ENCODE measurements at regions not wholly inside any gene's neighbourhood (a gene's known extent, or its start where the extent isn't known, plus 50 kb on each side); places are given as distances from the start of the nearest gene placed in this dataset.

- WGBS, 2 donors: 85 to 94% methylated on average over 4 of the region's 4 CpGs
- Histone ChIP-seq H3K27ac (no peak overlapping the region), H3K27me3 (no peaks in the 10 kb centered on the region), H3K4me1 (no peaks in the 10 kb centered on the region), H3K4me3 (no peak overlapping the region), H3K36me3 (no peaks in the 10 kb centered on the region), H3K9me3 (no peaks in the 10 kb centered on the region)
- intact Hi-C loops (cut with DNase I): no loop called here
- no peak for ATAC-seq
- TF ChIP-seq CTCF (IDR thresholded peaks at IDR 0.05): no peak
- no peak for FAIRE-seq
- no peak for DNase-seq
Observed at GRCh38 chr11:33579101-33579500, 121.5 kb downstream of the C11orf91 start.

- no peak overlapping the region for H3K4me3 ChIP-seq
- H3K27me3 ChIP-seq: no peaks in the 10 kb centered on the region
- FAIRE-seq: no peak
- H3K27ac ChIP-seq: no peak overlapping the region
- no peaks in the 10 kb centered on the region for H3K4me1 ChIP-seq
- intact Hi-C loops (cut with DNase I): no loop called here
- DNase-seq: no peak
- no peaks in the 10 kb centered on the region for H3K36me3 ChIP-seq
- TF ChIP-seq CTCF (IDR thresholded peaks at IDR 0.05): no peak
- H3K9me3 ChIP-seq: peaks cover 0 to 4% (median 0%) of the 10 kb centered on the region in 4 donors
- ATAC-seq: no peak
- WGBS, 2 donors: 81 to 87% methylated on average over 6 of the region's 6 CpGs
Observed at GRCh38 chr11:33577204-33577603, 123.4 kb downstream of the C11orf91 start.

- H3K9me3 ChIP-seq: peaks cover 0 to 4% (median 0%) of the 10 kb centered on the region in 4 donors
- 55 to 69% methylated on average over 5 of the region's 5 CpGs for WGBS, 2 donors
- H3K4me3 ChIP-seq: no peak overlapping the region
- no peaks in the 10 kb centered on the region for H3K4me1 ChIP-seq
- TF ChIP-seq CTCF (IDR thresholded peaks at IDR 0.05): no peak
- no peaks in the 10 kb centered on the region for H3K36me3 ChIP-seq
- DNase-seq (no peak), ATAC-seq (no peak), FAIRE-seq (no peak)
- H3K27ac ChIP-seq: no peak overlapping the region
- H3K27me3 ChIP-seq: no peaks in the 10 kb centered on the region
- intact Hi-C loops (cut with DNase I): no loop called here
Observed at GRCh38 chr11:33575311-33575710, 125.3 kb downstream of the C11orf91 start.

DNA sequence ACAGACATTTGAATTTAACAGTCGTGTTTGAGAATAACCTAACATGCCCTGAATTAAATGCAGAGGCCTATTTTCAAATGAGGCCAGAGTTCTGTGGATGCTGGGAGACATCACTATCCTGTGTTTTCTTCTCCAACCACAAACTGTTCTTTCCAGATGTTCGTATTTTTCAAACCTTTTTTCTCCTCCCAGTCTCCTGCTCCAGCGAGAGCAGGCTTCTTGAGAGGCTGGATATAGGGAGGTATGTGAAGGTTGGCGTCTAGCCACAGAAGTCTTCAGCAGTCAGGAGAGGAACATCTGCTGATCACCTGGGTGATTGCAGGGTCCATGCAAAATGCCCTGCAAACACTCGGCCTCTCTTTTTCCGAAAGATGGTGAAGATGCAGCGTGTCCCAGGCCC lies 126.3 kb downstream of the C11orf91 start:
- Histone ChIP-seq H3K27me3 (no peaks in the 10 kb centered on the region), H3K4me3 (no peak overlapping the region), H3K27ac (no peak overlapping the region), H3K9me3 (peaks cover 0 to 4% (median 0%) of the 10 kb centered on the region in 4 donors), H3K36me3 (no peaks in the 10 kb centered on the region), H3K4me1 (no peaks in the 10 kb centered on the region)
- FAIRE-seq (no peak), DNase-seq (no peak), ATAC-seq (no peak)
- TF ChIP-seq CTCF (IDR thresholded peaks at IDR 0.05): no peak
- WGBS, 2 donors: 69 to 83% methylated on average over 7 of the region's 7 CpGs
- intact Hi-C loops (cut with DNase I): no loop called here

DNA sequence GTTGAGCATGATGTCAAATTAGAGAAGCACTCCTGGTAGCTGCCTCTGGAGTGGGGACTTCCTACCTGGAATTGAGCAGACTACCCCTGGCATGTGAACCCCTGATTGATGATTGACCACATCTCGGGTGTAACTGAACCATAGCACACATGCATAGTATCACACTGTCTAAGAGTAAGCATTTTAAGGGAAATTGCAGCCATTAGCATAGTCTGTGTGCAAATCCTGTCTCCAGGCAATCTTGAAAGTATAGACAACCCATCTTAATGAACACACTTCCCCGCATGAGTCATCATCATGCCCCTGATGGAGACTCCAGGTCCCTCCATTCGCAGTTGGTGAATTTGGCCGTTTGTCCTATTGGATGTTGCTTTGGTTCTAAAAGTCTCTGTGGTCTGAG lies 131.3 kb downstream of the C11orf91 start:
- ATAC-seq: no peak
- FAIRE-seq: no peak
- DNase-seq: no peak
- peaks cover 0 to 4% (median 0%) of the 10 kb centered on the region in 4 donors for H3K9me3 ChIP-seq
- no peaks in the 10 kb centered on the region for H3K4me1 ChIP-seq
- TF ChIP-seq CTCF (IDR thresholded peaks at IDR 0.05): no peak
- intact Hi-C loops (cut with DNase I): no loop called here
- 63 to 66% methylated on average over 4 of the region's 4 CpGs for WGBS, 2 donors
- no peak overlapping the region for H3K27ac ChIP-seq
- H3K4me3 ChIP-seq: no peak overlapping the region
- H3K27me3 ChIP-seq: no peaks in the 10 kb centered on the region
- no peaks in the 10 kb centered on the region for H3K36me3 ChIP-seq

Data from pancreas (tissue), 10 donors.